ENCODE measurements at regions not wholly inside any gene's neighbourhood (a gene's known extent, or its start where the extent isn't known, plus 50 kb on each side); places are given as distances from the start of the nearest gene placed in this dataset.

DNA sequence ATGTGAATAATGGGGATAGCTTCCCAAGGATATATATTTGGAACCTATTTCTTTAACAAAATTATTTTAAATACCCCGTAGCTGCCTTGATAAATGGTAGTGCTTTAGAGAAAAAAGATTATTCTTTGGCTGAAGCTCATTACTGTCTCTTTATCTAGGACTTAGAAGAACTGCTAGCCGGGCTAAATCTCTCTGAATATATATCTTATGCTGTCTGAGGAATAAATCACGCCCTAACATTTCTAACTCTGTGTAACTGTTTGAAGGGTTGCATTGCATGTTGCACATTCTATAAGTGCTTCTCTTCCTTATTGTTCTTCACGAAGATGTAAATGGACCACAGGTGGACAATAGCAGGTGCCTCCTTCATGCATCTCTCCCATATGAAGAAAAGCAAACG is 585.0 kb upstream of the ZP4 start:
- DNase-seq (ENCODE audit: low read depth, low spot score): no peak
- no TSS peak for BruUV-seq (replicated peaks)
- Histone ChIP-seq H3K4me3 (replicated peaks in 1 of 3; ENCODE audit: insufficient read depth in 1 of 3, low read depth in 1 of 3, low read length in 3 of 3) (no peak overlapping the region), H3K4me1 (ENCODE audit: control insufficient read depth, extremely low read depth, insufficient read depth, low read length) (no peaks in the 10 kb centered on the region), H3K9ac (replicated peaks; ENCODE audit: extremely low read depth, insufficient read depth, low read length) (no peak overlapping the region), H4K20me1 (replicated peaks; ENCODE audit: control insufficient read depth, extremely low read depth, insufficient read depth, low read length) (no peaks in the 10 kb centered on the region), H3K79me2 (ENCODE audit: control insufficient read depth, insufficient read depth, low read length) (no peaks in the 10 kb centered on the region), H3K9me1 (replicated peaks; ENCODE audit: control insufficient read depth, extremely low read depth, insufficient read depth, low read length) (no peaks in the 10 kb centered on the region), H3K27me3 (ENCODE audit: control insufficient read depth in 2 of 2, insufficient read depth in 2 of 2, low read length in 2 of 2) (no peaks in the 10 kb centered on the region), H3K36me3 (ENCODE audit: control insufficient read depth in 2 of 2, extremely low read depth in 1 of 2, insufficient read depth in 2 of 2, low read length in 2 of 2) (no peaks in the 10 kb centered on the region), H2AFZ (ENCODE audit: low read depth, low read length) (no peak overlapping the region), H3K9me3 (replicated peaks; ENCODE audit: control insufficient read depth, insufficient read depth, low read length) (peaks cover 2% of the 10 kb centered on the region), H3K27ac (ENCODE audit: insufficient read depth, low read depth, low read length) (no peak overlapping the region), H3K4me2 (ENCODE audit: insufficient read depth, low read length) (no peak overlapping the region)
- dilution Hi-C loops (cut with MboI; ENCODE audit: extremely low pct_ligation_motif_present, low sequenced_read_pairs): no loop called here
- FAIRE-seq: no peak
- intact Hi-C loops (cut with micrococcal nuclease): no loop called here
- POLR2A ChIA-PET: no interaction called here
- TF ChIP-seq FOS (IDR thresholded peaks at IDR 0.05; ENCODE audit: borderline replicate concordance, insufficient read depth, low read length): no peak
- no peak for TF ChIP-seq CTCF (IDR thresholded peaks at IDR 0.05; ENCODE audit: extremely low read depth in 1 of 2, insufficient read depth in 1 of 2, low read depth in 1 of 2, low read length in 2 of 2)
- TF ChIP-seq POLR2A (IDR thresholded peaks at IDR 0.05; ENCODE audit: low read depth, low read length): no peak
- no peak for TF ChIP-seq MAX (IDR thresholded peaks at IDR 0.05; ENCODE audit: insufficient read depth, insufficient read length)
- no peak for TF ChIP-seq GATA2 (IDR thresholded peaks at IDR 0.05; ENCODE audit: insufficient read depth, insufficient read length, low read depth, low read length)
- TF ChIP-seq JUN (IDR thresholded peaks at IDR 0.05; ENCODE audit: borderline replicate concordance, insufficient read depth, insufficient read length, low read depth): no peak
- TF ChIP-seq EZH2 (IDR thresholded peaks at IDR 0.05; ENCODE audit: borderline replicate concordance, low read depth, low read length, severe bottlenecking): no peak
- CTCF ChIA-PET: no interaction called here

All from endothelial cell of umbilical vein (primary cell).